ENCODE measurements at regions not wholly inside any gene's neighbourhood (a gene's known extent, or its start where the extent isn't known, plus 50 kb on each side); places are given as distances from the start of the nearest gene placed in this dataset.
A peak's percentile ranks its signal among the peaks of the same experiment; 100 is the strongest.
"Not testable (repeated sequence)": the region's sequence is repeated elsewhere in the genome, so short reads cannot be mapped to it uniquely, and the experiment has no call there.

- not testable (repeated sequence) for H3K4me3 Mint-ChIP-seq; H3K27ac Mint-ChIP-seq; H3K4me1 Mint-ChIP-seq (ENCODE audit: low read depth); H3K9me3 Mint-ChIP-seq; H3K36me3 Mint-ChIP-seq (ENCODE audit: insufficient read depth in 2 of 2); ATAC-seq (replicated peaks in 1 of 2); H3K27me3 Mint-ChIP-seq (ENCODE audit: low read depth)
- peak in 1 of 2 donors; percentile 17 for DNase-seq
These were observed 840.8 kb downstream of the SPATA31A1 start for GRCh38 chr9:40196165-40196714.

GRCh38 chr9:40196803-40197202 lies 841.3 kb downstream of the SPATA31A1 start:
- not testable (repeated sequence) for H3K4me1 Mint-ChIP-seq (ENCODE audit: low read depth); ATAC-seq (replicated peaks in 1 of 2); H3K4me3 Mint-ChIP-seq; H3K9me3 Mint-ChIP-seq; DNase-seq; H3K27me3 Mint-ChIP-seq (ENCODE audit: low read depth); H3K36me3 Mint-ChIP-seq (ENCODE audit: insufficient read depth in 2 of 2); H3K27ac Mint-ChIP-seq

GRCh38 chr9:40221596-40222233 lies 866.2 kb downstream of the SPATA31A1 start:
- not testable (repeated sequence) for ATAC-seq (replicated peaks in 1 of 2); DNase-seq; H3K27me3 Mint-ChIP-seq (ENCODE audit: low read depth); H3K27ac Mint-ChIP-seq; H3K4me3 Mint-ChIP-seq; H3K4me1 Mint-ChIP-seq (ENCODE audit: low read depth); H3K9me3 Mint-ChIP-seq; H3K36me3 Mint-ChIP-seq (ENCODE audit: insufficient read depth in 2 of 2)

- not testable (repeated sequence) for H3K9me3 Mint-ChIP-seq; H3K27ac Mint-ChIP-seq; H3K36me3 Mint-ChIP-seq (ENCODE audit: insufficient read depth in 2 of 2); H3K27me3 Mint-ChIP-seq (ENCODE audit: low read depth); H3K4me1 Mint-ChIP-seq (ENCODE audit: low read depth)
- peak in 1 of 2 donors; percentile 45 for ATAC-seq (replicated peaks in 1 of 2)
- DNase-seq = peak in 1 of 2 donors; percentile 42
- H3K4me3 Mint-ChIP-seq = peak overlapping the region in 1 of 2 donors; percentile 74
These were observed 867.2 kb downstream of the SPATA31A1 start for GRCh38 chr9:40222617-40223200.

GRCh38 chr9:40223353-40223752 lies 867.9 kb downstream of the SPATA31A1 start:
- not testable (repeated sequence) for H3K27ac Mint-ChIP-seq; H3K4me3 Mint-ChIP-seq; ATAC-seq (replicated peaks in 1 of 2); H3K27me3 Mint-ChIP-seq (ENCODE audit: low read depth); H3K4me1 Mint-ChIP-seq (ENCODE audit: low read depth); H3K36me3 Mint-ChIP-seq (ENCODE audit: insufficient read depth in 2 of 2); H3K9me3 Mint-ChIP-seq
- peak; percentile 0 to 4 for DNase-seq
